GM13977 (cell line): ENCODE measurements at regions not wholly inside any gene's neighbourhood (a gene's known extent, or its start where the extent isn't known, plus 50 kb on each side); places are given as distances from the start of the nearest gene placed in this dataset.

Experiments used
- DNase-seq: peaks from one replicate; pipeline ENCODE4 v3.0.0; 2012; ENCODE audit warnings: low spot score
- CTCF ChIP-seq: IDR thresholded peaks from 2 replicates; pipeline ENCODE4 v1.5.1; 2012; ENCODE audit warnings: mild to moderate bottlenecking, control low read depth; ENCODE audit not compliant: insufficient read depth; ENCODE audit errors: extremely low read depth, missing control alignments
- in situ Hi-C: fragments of 300-500 bp; cut with MboI; formaldehyde crosslinking; loops from one replicate; pipeline ENCODE4 v1.12.0; 2022; ENCODE audit warnings: low sequenced_read_pairs, low pct_unique_long_range_greater_than_20kb, mixed read lengths, inconsistent platforms; ENCODE audit not compliant: unreplicated experiment

DNA sequence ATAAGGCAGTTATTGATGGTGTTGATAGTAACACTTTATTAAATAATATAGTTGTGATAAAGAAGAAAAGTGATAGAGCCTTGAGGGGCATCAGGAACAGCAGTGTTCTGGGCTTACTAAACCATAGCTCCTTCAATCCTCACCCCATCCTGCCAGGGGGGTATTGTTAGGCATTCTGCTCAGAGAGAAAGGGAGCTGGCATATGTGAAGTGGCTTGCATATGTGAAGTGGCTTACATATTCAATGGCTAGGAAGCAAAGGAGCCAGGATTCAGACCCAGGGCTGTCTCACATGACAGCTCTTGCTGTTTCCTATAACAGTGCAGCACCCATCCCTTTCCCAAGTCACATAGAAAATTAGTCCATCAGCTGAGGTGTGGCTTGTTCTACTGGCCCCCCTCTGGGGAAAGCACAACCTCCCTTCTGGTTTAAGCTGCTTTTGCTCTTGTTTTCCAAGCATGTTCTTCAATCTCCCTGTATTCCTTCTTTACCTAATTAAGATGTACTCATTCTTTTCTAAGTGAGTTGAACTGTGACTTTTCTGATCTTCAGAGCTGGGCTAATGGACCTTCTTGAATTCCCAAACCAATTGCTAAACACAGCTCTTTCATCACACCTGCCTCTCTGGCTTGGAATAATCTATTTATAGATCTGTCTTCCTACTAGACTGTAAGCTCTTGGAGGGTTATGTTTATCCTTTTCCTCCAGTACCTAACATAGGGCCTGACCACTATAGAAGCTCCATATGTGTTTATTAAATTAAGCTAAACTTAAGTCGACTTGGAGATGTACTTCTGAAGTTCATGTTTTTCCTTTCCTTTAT lies 108.7 kb upstream of the GLI3 start:
- in situ Hi-C loops = no loop called here
- no peak for DNase-seq
- TF ChIP-seq CTCF = no peak

DNA sequence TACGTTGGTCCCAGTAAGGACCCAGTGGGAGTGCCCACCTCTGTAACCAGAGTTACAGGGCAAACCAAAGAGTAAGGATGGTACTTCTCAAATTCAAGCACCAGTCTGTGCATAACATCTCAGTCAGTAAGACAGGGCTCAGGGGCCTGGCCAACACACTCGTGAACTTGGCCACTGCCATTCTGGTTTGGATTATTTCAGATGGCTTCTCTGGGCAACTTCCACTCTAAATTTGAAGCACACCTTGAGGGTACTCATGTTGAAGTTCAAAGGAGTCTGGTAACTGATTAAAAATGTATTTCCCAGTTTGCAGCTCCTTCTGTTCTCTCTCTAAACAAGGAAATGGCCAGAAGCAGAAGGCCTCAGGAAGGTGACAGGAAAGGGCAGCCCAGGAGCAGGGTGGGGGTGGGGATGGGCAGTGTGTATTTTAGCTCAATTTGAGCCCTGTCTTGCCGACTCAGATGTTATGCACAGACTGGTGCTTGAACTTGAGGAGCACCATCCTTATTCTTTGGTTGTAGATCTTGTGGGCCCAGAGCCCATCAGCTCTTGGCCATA lies 107.3 kb upstream of the GLI3 start:
- DNase-seq = no peak
- in situ Hi-C loops = no loop called here
- no peak for TF ChIP-seq CTCF

DNA sequence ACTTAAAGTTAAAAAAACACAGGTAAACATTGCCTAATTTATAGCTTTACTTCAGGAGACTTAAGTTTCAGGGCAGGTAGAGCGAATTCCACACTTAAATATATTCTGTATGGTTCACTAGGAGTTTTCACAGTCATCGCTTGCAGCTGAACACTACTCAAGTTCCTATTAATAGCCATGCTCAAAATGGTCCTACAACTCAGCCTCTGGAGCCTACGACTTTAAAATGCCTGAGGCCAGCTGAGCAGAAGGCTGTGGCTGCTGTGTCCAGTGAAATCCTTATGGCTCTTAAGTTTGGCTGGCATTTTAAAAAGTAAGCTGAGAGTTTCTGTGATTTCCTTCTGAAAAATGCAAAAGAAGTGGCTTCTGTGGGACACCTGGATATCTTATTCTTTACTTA lies 105.4 kb upstream of the GLI3 start:
- no peak for TF ChIP-seq CTCF
- in situ Hi-C loops = no loop called here
- no peak for DNase-seq

DNA sequence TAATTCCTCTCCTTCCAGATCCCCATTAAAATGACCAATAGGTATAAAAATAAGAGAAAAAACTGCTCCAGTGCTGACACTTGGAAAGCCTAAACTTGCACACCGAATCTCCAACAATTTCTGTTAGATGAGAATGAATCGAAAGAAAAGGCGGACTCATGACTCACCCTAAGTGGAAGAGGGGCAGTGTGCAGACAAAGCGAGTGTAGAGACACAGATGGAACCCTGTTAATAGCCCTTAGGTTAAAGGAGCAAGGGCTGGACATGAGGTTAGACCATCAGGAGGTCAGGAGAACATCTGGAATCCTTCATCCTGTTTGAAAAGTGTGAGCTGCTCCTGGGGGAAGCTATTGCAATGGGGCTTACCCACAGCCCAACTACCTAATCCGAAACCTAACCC lies 103.4 kb upstream of the GLI3 start:
- TF ChIP-seq CTCF = no peak
- DNase-seq = no peak
- in situ Hi-C loops = no loop called here

DNA sequence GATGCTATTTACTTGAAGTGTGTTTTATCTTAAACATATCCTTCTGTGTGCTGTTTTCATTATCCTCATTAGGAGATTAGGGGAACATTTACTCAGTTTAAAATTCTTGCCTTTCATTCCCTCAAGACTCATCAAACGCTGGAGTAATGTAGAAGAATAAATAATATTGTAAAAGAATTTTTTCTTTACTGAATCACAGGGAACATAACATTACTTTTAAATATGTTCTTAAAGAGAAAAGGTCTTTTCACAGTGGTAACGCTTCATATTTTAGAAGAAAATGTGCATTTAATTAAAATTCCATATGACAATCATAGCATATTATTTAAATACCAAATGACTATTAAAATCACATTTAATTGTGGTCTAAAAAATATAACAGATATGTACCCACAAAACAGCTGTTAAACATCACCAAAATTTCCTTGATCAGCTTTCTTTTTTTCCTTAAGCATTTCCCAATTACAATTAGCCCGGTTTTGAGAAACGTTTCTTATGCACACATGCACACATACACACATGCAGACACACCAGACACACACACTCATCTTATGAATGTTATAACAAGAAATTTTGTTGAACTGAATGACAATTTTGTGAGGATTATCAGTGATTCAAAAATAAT lies 102.0 kb upstream of the GLI3 start:
- in situ Hi-C loops = no loop called here
- DNase-seq = no peak
- TF ChIP-seq CTCF = no peak

GRCh38 chr7:42338231-42338915 lies 101.4 kb upstream of the GLI3 start:
- no peak for DNase-seq
- TF ChIP-seq CTCF = no peak
- in situ Hi-C loops = no loop called here
